GM18909 (cell line): ENCODE measurements at regions not wholly inside any gene's neighbourhood (a gene's known extent, or its start where the extent isn't known, plus 50 kb on each side); places are given as distances from the start of the nearest gene placed in this dataset.

Experiments used
- ATAC-seq: cut with Tn5 transposase; IDR thresholded peaks from one replicate; pipeline ENCODE4 v1.9.1; 2021; ENCODE audit warnings: mild to moderate bottlenecking; ENCODE audit not compliant: unreplicated experiment, poor library complexity

DNA sequence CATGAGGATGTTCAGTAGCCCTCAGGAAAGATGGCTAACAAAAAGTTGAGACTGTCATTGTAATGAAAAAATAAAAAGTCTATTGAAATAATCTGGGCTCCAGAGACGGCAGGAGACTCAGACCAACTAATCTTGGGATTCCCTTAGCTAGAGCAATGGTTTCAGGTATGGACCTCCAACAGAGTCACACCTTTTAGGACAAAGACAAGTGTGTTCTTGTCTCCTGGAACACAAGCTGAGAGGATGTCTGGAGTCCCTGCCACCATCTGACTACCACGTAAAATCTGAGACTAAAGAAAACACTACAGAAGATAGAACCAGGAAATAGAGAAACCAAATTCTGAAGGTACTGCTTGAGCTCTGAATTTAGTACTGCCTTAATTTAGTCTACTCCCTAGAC is 103.3 kb upstream of the RBBP8 start:
- no peak for ATAC-seq

DNA sequence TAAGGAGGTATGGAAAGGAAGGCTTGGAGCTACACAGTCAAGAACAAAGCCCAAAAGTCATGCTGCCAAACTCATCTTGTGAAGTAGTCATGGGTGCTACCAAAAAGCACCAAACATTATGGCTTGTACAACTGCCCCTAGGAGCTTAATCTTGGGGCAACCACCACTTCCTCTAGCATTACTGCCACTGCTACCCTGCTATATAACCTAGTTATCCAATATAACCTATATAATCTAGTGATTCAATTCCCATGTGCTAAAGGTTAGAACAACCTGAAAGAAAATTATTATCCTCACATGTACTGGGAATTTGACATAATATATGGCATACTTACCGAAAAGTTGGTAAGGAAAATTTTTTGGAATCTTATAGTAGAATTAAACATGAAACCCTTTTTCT is 102.6 kb upstream of the RBBP8 start:
- ATAC-seq, result no peak

DNA sequence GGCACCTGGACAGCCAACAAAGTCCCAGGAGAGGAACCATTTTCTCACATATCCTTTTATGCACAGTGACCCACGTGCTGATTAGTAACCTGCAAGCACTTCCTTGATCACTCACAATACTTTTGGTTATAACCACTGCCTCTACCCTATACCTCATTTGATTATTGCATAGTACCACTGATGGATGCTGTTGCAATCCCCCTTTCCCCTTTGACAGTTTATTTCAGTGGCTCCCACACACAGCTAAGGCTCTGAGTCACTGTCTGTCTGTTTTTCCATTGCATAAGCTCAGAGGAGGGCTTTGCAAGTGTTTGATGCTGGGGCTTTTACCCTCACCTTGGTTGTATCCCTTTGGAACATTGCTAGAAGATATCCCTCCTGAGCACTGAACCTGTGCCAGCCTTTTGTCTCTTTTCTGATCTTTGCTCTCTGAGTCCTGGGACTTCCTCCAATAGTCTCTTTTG is 101.7 kb upstream of the RBBP8 start:
- peak; percentile 98 for ATAC-seq

DNA sequence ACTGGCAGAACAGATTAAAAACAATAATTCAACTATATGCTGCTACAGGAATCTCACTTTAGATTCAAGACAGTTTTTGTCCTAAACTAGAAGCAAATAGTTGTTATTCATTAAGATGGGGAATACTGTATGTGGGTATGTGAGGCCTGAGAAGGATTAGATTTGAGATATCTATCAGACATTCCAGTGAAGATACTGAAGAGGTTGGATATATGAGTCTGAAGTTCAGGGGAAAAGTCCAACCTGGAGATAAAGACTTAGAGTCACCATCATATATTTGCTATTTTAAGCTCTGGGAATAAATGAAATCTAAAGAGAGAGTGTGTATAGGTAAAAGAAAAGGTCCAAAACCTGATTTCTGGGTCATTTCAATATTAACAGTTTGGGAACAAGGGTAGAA is 96.2 kb upstream of the RBBP8 start:
- ATAC-seq, result no peak

- no peak for ATAC-seq
Measured at GRCh38 chr18:22838221-22838620, 94.9 kb upstream of the RBBP8 start.

DNA sequence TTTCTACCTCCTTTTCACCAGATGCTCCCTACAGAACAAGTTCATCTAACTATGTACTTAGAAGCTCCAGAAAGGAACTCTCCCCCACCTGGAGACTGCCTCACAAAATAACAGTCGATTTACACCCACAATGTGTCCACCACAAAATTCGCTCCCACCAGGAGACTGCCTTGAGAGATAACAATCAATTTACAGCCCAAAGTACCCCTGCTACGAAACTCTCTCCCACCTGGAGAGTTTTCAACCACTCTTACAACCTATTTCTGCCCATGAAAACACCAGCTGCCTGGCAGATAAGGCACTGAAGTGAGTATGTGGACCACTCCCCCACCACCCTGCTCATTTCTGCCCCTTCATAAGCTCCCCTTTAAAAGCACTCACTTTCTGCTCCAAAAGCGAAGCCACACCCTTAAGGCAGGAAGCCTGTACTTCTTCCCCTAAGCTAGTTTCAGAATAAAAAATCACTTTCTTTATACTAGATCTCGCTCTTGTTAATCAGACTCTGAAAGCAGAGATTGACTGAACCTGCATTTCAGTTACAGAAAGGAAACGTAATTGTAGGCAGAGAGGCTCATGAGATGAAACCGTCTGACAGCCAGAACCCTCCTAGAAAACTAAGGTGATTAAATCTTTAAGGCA is 94.4 kb upstream of the RBBP8 start:
- peak; percentile 78 for ATAC-seq

DNA sequence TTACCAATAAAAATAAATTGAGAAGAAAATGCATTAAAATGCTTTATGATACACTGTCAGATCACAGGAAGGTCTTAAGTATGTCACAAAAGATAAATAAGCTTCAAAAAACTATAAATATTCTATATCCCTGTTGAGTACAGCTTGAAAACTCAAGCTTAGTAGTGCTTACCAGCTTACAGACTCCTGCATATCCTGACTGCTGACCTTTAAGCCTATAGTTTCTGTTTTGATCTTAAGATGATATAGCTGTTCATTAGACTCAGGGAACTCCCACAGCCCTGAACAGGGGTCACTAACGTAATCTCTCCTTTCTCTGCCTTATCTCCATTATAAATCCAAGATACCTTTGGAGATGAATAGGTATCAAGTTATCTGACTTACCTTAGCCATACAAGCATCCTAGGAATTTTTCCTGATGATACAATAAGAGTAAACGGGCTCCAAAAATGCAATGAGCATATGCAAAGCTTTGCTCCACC is 93.7 kb upstream of the RBBP8 start:
- peak; percentile 49 for ATAC-seq

GRCh38 chr18:22840606-22841144 is 92.5 kb upstream of the RBBP8 start:
- ATAC-seq, result no peak

DNA sequence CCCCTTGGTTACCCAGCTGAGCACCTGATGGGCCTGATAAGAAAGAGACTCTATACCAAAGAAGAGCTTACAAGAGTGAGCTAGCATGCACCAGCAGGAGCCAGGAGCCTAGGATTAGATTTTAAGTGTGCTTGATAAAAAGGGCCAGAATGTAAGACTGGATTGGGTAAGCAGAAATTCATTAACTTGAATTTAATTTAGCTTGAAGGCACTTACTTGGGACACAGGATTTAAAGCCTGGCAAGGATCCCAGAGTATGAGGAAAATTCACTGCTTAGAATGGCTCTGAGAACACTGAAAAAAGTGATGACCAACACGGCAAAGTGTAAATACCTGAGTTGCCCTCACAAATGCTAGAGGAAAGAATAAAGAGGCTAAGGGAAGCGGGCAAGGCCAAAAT is 91.3 kb upstream of the RBBP8 start:
- no peak for ATAC-seq

DNA sequence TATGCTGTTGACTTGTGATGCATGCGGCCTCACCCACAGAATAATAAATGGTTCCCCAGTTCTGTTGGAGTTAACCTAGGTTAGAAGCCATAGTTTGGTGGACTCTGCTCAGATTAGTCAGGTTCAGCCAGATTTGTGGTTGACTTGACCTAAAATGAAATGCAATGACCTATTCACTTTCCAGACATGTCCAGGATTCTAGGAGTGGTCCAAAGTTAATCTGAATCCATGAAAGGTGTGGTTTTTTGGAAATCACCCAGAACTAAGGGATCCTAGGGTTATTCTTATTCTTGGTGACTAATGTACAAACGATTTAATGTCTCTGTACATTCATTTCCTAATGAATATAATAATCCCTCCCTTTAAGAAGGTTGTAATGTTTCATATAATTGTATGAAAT is 88.9 kb upstream of the RBBP8 start:
- no peak for ATAC-seq

DNA sequence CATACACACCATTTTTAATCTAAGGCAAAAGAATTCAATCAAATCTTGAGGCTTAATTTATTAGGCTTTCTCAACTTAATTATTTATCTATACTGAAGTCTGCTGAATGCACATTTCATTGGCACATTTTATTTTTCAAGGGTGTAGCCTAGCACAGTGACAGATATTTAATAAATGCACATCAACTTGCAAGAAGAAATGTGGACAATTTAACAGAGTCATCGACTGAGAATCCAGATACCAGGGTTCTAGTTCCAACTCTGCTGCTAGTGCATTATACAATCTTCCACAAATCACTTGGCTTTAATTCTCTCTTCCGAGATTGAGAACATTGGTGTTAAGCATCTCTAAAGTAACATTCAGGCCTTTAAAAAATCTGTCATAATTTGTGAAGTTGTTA is 88.5 kb upstream of the RBBP8 start:
- ATAC-seq, result no peak

- no peak for ATAC-seq
Measured at GRCh38 chr18:22846088-22846683, 86.9 kb upstream of the RBBP8 start.

DNA sequence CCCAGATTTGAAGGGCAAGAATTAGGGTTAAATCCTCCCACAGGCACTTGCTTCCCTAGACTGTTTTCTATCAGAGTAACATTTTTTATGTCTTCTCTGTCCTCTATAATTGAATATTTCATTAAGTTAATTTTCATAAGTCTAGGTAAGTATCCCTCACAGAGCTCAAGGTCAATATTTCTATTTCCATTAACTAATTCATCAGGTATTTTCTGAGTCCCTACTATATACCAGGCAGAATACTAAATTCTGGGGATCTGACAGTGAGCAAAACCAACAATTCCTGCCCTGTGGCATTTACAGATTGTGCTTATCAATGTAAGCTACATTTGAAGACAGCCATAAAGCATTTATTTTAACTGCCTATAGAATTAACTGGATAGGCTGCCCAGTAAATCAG is 86.4 kb upstream of the RBBP8 start:
- no peak for ATAC-seq

DNA sequence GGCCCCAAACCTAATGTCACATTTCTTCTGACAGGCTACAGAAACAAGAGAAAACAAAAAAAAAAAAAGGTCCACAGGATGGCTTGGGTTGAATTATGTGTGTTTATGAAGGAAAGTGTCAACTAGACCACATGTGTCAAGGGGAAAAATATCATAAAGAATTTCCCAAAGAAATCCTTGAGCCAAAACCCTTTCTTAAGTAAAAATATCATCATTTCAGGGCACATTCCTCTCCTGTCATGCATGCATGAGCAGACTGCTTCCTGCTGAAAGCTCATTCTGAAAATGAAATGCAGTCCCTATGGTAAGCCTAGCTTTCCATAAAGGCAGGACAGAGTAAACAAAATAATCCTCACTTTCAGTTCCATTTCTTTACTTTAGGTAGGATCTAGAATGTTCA is 85.7 kb upstream of the RBBP8 start:
- no peak for ATAC-seq

DNA sequence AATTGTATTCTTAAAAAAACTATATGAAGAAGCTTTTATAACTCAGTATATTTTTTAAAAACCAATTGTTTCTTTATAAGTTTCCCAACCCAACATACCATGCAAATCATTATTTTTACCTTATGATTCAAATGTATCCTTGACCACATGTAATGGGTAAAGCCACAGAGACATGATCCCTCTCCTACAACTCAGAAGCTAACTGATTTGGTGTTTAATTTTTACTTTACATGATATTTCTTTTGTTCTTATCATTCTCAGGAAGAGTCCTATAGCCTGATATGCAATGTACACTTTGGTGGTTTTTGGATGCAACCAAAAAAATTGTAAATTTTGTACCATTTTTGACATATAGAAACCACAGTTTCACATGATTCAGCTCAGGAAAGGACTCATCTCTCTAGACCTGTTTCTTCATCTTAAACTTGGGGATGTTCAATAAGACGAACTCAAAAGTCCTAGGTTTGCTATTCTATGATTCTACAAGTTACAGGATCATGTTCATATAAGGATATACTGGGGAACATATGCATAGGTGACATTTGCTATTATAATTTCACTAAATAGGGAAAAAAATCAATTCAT is 85.2 kb upstream of the RBBP8 start:
- ATAC-seq, result no peak

- no peak for ATAC-seq
Measured at GRCh38 chr18:22848615-22849014, 84.5 kb upstream of the RBBP8 start.

DNA sequence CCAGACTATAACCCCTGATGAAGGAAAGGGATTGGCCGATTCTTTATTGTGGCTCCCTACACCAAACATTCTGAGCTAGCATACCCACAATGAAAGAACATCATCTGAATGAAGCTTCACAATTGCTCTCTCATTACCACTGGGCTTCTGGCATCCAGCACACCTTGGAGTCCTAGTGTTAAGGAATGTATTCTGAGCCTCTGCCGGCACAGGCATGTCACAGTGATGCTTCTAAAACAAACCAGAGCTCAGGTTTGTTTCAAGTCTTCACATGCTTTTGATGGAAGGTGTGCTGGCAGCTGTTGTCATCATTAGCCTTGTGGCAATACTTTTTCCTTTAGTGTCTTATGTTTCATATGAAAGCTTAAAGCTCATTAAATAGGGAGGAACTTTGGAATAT is 76.3 kb upstream of the RBBP8 start:
- ATAC-seq, result no peak

GRCh38 chr18:22858121-22858520 is 75.0 kb upstream of the RBBP8 start:
- no peak for ATAC-seq

GRCh38 chr18:22860807-22861206 is 72.3 kb upstream of the RBBP8 start:
- ATAC-seq, result no peak

GRCh38 chr18:22865354-22866116 is 67.6 kb upstream of the RBBP8 start:
- ATAC-seq, result no peak

- no peak for ATAC-seq
Measured at GRCh38 chr18:22868831-22869230, 64.3 kb upstream of the RBBP8 start.
